HEK293 (cell line): ENCODE measurements at regions not wholly inside any gene's neighbourhood (a gene's known extent, or its start where the extent isn't known, plus 50 kb on each side); places are given as distances from the start of the nearest gene placed in this dataset.

Experiments
- CTCF ChIA-PET: fragments of 350-600 bp; formaldehyde crosslinking; extraction: SDS; loops from one replicate; lab custom pipeline; 2021; ENCODE audit warnings: antibody characterized with exemption; lab: Yijun Ruan, JAX
- POLR2A ChIA-PET: fragments of 300-600 bp; formaldehyde crosslinking; extraction: SDS; loops from one replicate; lab custom pipeline; 2020; ENCODE audit warnings: antibody characterized with exemption, inconsistent platforms; lab: Yijun Ruan, JAX
- H3K27ac ChIP-seq: fragments of 200-500 bp; sonication (Bioruptor generic); 2 replicates; pipeline ENCODE4 v1.5.1; 2014; ENCODE audit warnings: low read depth, low read length, control low read depth, inconsistent platforms; ENCODE audit errors: extremely low read depth
- H3K36me3 ChIP-seq, 2 experiments: fragments of 200-500 bp in 1 of 2; sonication (Bioruptor generic) in 1 of 2; 1 replicate in 1 of 2; 2 replicates in 1 of 2; pipeline ENCODE4 v1.5.1; 2014 to 2017; ENCODE audit warnings: inconsistent platforms in 2 of 2, low read length in 2 of 2; ENCODE audit not compliant: control insufficient read depth in 2 of 2, insufficient read depth in 1 of 2
- H3K4me1 ChIP-seq: fragments of 200-500 bp; sonication (Bioruptor generic); 2 replicates; pipeline ENCODE4 v1.5.1; 2014; ENCODE audit warnings: mild to moderate bottlenecking, low read length, inconsistent platforms; ENCODE audit not compliant: control insufficient read depth, insufficient read depth
- H3K4me3 ChIP-seq: 2 replicates; pipeline ENCODE4 v1.5.1; 2011; ENCODE audit warnings: low read depth, mild to moderate bottlenecking, control low read depth, low read length, moderate library complexity
- H3K9me3 ChIP-seq: fragments of 200-500 bp; sonication (Bioruptor generic); 2 replicates; pipeline ENCODE4 v1.5.1; 2014; ENCODE audit warnings: low read depth, low read length, inconsistent platforms; ENCODE audit not compliant: control insufficient read depth, insufficient read depth
- PRDM1 ChIP-seq: fragments of 450-650 bp; formaldehyde crosslinking; IDR thresholded peaks from 2 replicates; pipeline ENCODE4; 2016; ENCODE audit warnings: missing biosample characterization, missing genetic modification characterization
- ZBTB17 ChIP-seq: fragments of 450-650 bp; formaldehyde crosslinking; IDR thresholded peaks from 2 replicates; pipeline ENCODE4 v1.5.1; 2016; ENCODE audit warnings: missing biosample characterization, missing genetic modification characterization
- ZNF114 ChIP-seq: fragments of 450-650 bp; formaldehyde crosslinking; IDR thresholded peaks from 2 replicates; pipeline ENCODE4 v1.5.0; 2017; ENCODE audit warnings: missing biosample characterization, missing genetic modification characterization
- ZNF16 ChIP-seq: fragments of 450-650 bp; formaldehyde crosslinking; IDR thresholded peaks from 2 replicates; pipeline ENCODE4 v1.5.1; 2016; ENCODE audit warnings: low read depth, missing biosample characterization, missing genetic modification characterization
- ZNF248 ChIP-seq: fragments of 450-650 bp; formaldehyde crosslinking; IDR thresholded peaks from 2 replicates; pipeline ENCODE4 v1.5.1; 2017; ENCODE audit warnings: missing biosample characterization, missing genetic modification characterization
- ZNF335 ChIP-seq: fragments of 450-650 bp; formaldehyde crosslinking; conservative IDR thresholded peaks from 2 replicates; pipeline ENCODE4 v1.5.1; 2016; ENCODE audit warnings: missing biosample characterization, missing genetic modification characterization
- ZNF423 ChIP-seq: fragments of 450-650 bp; formaldehyde crosslinking; IDR thresholded peaks from 2 replicates; pipeline ENCODE4 v1.5.1; 2016; ENCODE audit warnings: missing biosample characterization, missing genetic modification characterization
- ZNF48 ChIP-seq: fragments of 450-650 bp; formaldehyde crosslinking; IDR thresholded peaks from 2 replicates; pipeline ENCODE4 v1.5.1; 2016; ENCODE audit warnings: missing biosample characterization, missing genetic modification characterization
- ZNF529 ChIP-seq: fragments of 450-650 bp; formaldehyde crosslinking; IDR thresholded peaks from 2 replicates; pipeline ENCODE4 v1.5.1; 2017; ENCODE audit warnings: missing genetic modification characterization, missing biosample characterization; ENCODE audit not compliant: insufficient replicate concordance
- ZNF548 ChIP-seq: fragments of 450-650 bp; formaldehyde crosslinking; IDR thresholded peaks from 2 replicates; pipeline ENCODE4 v1.5.1; 2016; ENCODE audit warnings: missing biosample characterization, missing genetic modification characterization
- ZNF549 ChIP-seq: fragments of 450-650 bp; IDR thresholded peaks from 2 replicates; pipeline ENCODE4 v1.5.1; 2018; ENCODE audit warnings: missing biosample characterization, missing genetic modification characterization, mild to moderate bottlenecking, inconsistent platforms, moderate library complexity
- ZNF555 ChIP-seq: fragments of 450-650 bp; formaldehyde crosslinking; conservative IDR thresholded peaks from 2 replicates; pipeline ENCODE4 v1.5.1; 2017; ENCODE audit warnings: missing biosample characterization, mild to moderate bottlenecking, missing genetic modification characterization, inconsistent platforms
- ZNF585B ChIP-seq: fragments of 450-650 bp; formaldehyde crosslinking; IDR thresholded peaks from 2 replicates; pipeline ENCODE4 v1.5.1; 2016; ENCODE audit warnings: missing biosample characterization, missing genetic modification characterization
- ZNF610 ChIP-seq: fragments of 450-650 bp; formaldehyde crosslinking; IDR thresholded peaks from 2 replicates; pipeline ENCODE4 v1.5.1; 2016; ENCODE audit warnings: missing biosample characterization, missing genetic modification characterization, borderline replicate concordance
- ZNF660 ChIP-seq: fragments of 450-650 bp; IDR thresholded peaks from 2 replicates; pipeline ENCODE4 v1.5.1; 2018; ENCODE audit warnings: missing biosample characterization, mild to moderate bottlenecking, missing genetic modification characterization
- ZNF76 ChIP-seq: fragments of 450-650 bp; formaldehyde crosslinking; IDR thresholded peaks from 2 replicates; pipeline ENCODE4; 2016; ENCODE audit warnings: low read depth, missing biosample characterization, missing genetic modification characterization, borderline replicate concordance
- ZNF785 ChIP-seq: fragments of 450-650 bp; formaldehyde crosslinking; IDR thresholded peaks from 2 replicates; pipeline ENCODE4 v1.5.1; 2016; ENCODE audit warnings: missing biosample characterization, missing genetic modification characterization
- TF ChIP-seq, protein P1 (sequence below): fragments of 450-650 bp; formaldehyde crosslinking; IDR thresholded peaks from 2 replicates; pipeline ENCODE4 v1.5.1; 2017; ENCODE audit warnings: missing biosample characterization, missing genetic modification characterization
- TF ChIP-seq, protein P2 (sequence below): fragments of 450-650 bp; formaldehyde crosslinking; IDR thresholded peaks from 2 replicates; pipeline ENCODE4 v1.5.1; 2017; ENCODE audit warnings: missing biosample characterization, missing genetic modification characterization

DNA sequence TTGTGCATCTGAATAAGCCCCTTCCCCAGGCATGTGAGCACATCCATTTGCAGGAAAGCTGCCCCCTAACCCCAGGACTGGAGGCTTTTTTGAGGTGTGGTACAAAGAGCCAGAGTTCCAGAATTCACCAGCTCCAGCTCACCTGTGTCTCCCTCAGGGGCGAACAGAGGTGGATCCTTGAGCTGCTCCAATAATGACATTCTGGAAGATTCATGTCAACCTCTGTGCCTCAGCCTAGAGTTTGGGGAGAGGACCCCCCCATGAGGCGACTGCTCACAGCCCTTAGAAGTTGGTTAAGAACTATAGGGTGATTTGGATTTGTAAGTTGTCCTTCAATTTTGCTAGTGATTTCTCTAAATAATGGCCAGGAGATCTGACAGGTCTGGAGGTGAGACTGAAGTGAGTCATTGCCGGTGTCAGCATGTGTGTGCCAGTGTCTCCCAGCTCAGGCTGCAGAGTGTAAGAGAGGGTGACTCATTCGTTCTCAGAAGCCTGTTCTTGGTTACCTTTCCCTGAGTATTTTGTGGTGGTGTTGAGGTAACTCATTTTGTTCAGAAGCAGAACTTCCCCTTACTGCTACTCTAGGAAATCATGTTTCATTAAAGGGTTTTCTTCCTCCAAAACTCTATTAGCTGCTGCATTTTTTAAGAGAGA, 136.9 kb upstream of the TOPAZ1 start:
- H3K36me3 ChIP-seq, result no peaks in the 10 kb centered on the region
- no peak for TF ChIP-seq ZNF16 (tag by site-specific recombination)
- TF ChIP-seq PRDM1 (tag by site-specific recombination), result peak; percentile 58; the same call in 1 of the 2 replicates
- peak; percentile 76 for TF ChIP-seq ZNF548
- 0 out of 2 replicates have a peak, but pooled peaks have one; percentile 45 for TF ChIP-seq ZNF660 (tag by site-specific recombination)
- no peak overlapping the region for H3K27ac ChIP-seq
- H3K4me3 ChIP-seq, result no peak overlapping the region
- ChIA-PET POLR2A (no interaction called here), CTCF (interaction anchor here (0.6 kb wide), 1 partner anchor 268 kb away, joined by 3 read pairs; no protein-coding TSS in a partner anchor)
- no peaks in the 10 kb centered on the region for H3K4me1 ChIP-seq
- H3K9me3 ChIP-seq, result no peaks in the 10 kb centered on the region

DNA sequence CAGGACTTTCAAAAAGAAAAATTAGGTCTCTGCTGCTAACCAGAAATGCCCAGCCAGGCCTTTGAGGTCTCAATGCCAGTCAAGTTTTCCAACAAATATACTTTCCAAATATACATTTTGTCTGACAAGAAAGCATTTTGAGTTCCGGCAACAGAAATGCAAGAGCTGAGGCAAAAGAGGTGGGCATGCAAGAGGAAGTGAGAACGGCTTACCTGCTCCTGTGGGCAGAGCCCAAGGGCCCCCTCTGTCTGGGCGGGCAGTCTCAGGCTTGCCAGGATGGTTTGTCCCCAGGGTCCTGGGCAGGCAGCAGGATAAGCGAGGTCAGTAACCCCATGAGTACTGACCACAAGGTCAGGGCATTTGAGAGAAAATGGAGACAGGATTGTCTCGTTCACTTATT, 136.1 kb upstream of the TOPAZ1 start:
- Histone ChIP-seq H3K4me1 (no peaks in the 10 kb centered on the region), H3K9me3 (no peaks in the 10 kb centered on the region), H3K4me3 (no peak overlapping the region), H3K36me3 (no peaks in the 10 kb centered on the region), H3K27ac (no peak overlapping the region)
- ChIA-PET POLR2A (no interaction called here), CTCF (no interaction called here)
- no peak for TF ChIP-seq ZNF335 (tag by site-specific recombination)
- no peak for TF ChIP-seq ZNF529
- TF ChIP-seq ZBTB17 (tag by site-specific recombination), result no peak

DNA sequence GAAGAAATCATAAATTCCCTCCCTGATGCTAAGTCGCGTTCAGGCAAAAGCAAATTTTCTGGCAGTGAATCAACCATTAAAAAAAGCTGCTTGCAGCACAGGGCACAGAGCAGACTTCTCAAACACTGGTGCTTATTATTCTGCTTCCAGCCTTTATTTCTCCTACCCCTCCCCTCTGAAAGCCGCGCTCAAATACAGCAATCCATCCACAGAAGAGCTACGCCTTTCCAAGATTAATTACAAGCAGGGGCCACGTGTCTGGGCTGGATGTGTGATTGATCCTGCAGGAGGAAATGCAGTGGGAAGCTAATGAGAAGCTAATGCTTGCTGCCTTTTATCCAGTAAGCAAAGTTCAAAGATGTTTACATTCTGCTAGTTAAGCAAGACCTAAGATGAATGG, 134.9 kb upstream of the TOPAZ1 start:
- ChIA-PET POLR2A (no interaction called here), CTCF (interaction anchor here (0.6 to 1.1 kb wide), 2 partner anchors 30 to 138 kb away, joined by 3 to 4 read pairs; no protein-coding TSS in a partner anchor)
- Histone ChIP-seq H3K9me3 (no peaks in the 10 kb centered on the region), H3K27ac (no peak overlapping the region), H3K4me1 (no peaks in the 10 kb centered on the region), H3K36me3 (no peaks in the 10 kb centered on the region), H3K4me3 (no peak overlapping the region)
- TF ChIP-seq ZNF48 (tag by site-specific recombination) (no peak), ZNF114 (tag by site-specific recombination) (no peak), ZNF248 (no peak), ZNF76 (no peak), ZBTB17 (tag by site-specific recombination) (no peak), ZNF555 (tag by site-specific recombination) (no peak), ZNF585B (tag by site-specific recombination) (no peak), ZNF610 (tag by site-specific recombination) (no peak), ZNF423 (no peak)
- TF ChIP-seq, protein P1, sequence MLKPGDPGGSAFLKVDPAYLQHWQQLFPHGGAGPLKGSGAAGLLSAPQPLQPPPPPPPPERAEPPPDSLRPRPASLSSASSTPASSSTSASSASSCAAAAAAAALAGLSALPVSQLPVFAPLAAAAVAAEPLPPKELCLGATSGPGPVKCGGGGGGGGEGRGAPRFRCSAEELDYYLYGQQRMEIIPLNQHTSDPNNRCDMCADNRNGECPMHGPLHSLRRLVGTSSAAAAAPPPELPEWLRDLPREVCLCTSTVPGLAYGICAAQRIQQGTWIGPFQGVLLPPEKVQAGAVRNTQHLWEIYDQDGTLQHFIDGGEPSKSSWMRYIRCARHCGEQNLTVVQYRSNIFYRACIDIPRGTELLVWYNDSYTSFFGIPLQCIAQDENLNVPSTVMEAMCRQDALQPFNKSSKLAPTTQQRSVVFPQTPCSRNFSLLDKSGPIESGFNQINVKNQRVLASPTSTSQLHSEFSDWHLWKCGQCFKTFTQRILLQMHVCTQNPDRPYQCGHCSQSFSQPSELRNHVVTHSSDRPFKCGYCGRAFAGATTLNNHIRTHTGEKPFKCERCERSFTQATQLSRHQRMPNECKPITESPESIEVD, result no peak

DNA sequence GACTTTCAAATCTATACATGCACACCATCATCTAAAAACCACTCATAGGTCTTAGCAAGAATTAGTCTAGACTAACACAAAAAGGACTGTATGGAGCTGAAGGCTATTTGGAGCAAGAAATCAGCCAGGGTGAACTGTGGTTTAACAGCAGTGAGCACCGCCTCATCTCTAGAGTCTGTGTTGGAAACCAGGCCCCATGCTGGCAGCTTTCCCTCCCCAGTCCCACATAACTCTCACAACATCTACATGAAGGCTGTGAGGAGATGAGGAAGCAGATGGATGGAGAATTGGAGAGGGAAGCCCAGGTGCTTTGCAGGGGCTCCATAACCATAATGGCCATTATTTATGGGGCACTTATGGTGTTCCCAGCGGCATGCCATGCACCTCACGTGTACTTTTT, 133.2 kb upstream of the TOPAZ1 start:
- no peak overlapping the region for H3K27ac ChIP-seq
- no peaks in the 10 kb centered on the region for H3K36me3 ChIP-seq
- POLR2A ChIA-PET, result no interaction called here
- H3K4me1 ChIP-seq, result no peaks in the 10 kb centered on the region
- no peaks in the 10 kb centered on the region for H3K9me3 ChIP-seq
- TF ChIP-seq, protein P1, result no peak
- TF ChIP-seq, protein P2, sequence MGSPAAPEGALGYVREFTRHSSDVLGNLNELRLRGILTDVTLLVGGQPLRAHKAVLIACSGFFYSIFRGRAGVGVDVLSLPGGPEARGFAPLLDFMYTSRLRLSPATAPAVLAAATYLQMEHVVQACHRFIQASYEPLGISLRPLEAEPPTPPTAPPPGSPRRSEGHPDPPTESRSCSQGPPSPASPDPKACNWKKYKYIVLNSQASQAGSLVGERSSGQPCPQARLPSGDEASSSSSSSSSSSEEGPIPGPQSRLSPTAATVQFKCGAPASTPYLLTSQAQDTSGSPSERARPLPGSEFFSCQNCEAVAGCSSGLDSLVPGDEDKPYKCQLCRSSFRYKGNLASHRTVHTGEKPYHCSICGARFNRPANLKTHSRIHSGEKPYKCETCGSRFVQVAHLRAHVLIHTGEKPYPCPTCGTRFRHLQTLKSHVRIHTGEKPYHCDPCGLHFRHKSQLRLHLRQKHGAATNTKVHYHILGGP (tag by site-specific recombination), result no peak
- no peak for TF ChIP-seq ZNF549 (tag by site-specific recombination)
- no peak for TF ChIP-seq ZNF785
- H3K4me3 ChIP-seq, result no peak overlapping the region
- CTCF ChIA-PET, result no interaction called here
